IPS-15b (cell line): ENCODE measurements at regions not wholly inside any gene's neighbourhood (a gene's known extent, or its start where the extent isn't known, plus 50 kb on each side); places are given as distances from the start of the nearest gene placed in this dataset.
"Not testable (repeated sequence)": the region's sequence is repeated elsewhere in the genome, so short reads cannot be mapped to it uniquely, and the experiment has no call there.

Experiments used
- H3K27me3 ChIP-seq: one replicate; pipeline ENCODE4 v1.6.1; 2013; ENCODE audit warnings: low read length; ENCODE audit not compliant: control insufficient read depth, insufficient read depth
- H3K36me3 ChIP-seq: one replicate; pipeline ENCODE4 v1.6.1; 2013; ENCODE audit warnings: low read length; ENCODE audit not compliant: control insufficient read depth, insufficient read depth
- H3K4me1 ChIP-seq: one replicate; pipeline ENCODE4 v1.6.1; 2013; ENCODE audit warnings: mild to moderate bottlenecking, low read length; ENCODE audit not compliant: control insufficient read depth, insufficient read depth
- H3K4me3 ChIP-seq: one replicate; pipeline ENCODE4 v1.5.1; 2013; ENCODE audit warnings: low read depth, low read length
- H3K9ac ChIP-seq: one replicate; pipeline ENCODE4 v1.6.1; 2013; ENCODE audit warnings: low read depth, mild to moderate bottlenecking, low read length
- H3K9me3 ChIP-seq: one replicate; pipeline ENCODE4 v1.6.1; 2013; ENCODE audit warnings: mild to moderate bottlenecking, low read length; ENCODE audit not compliant: control insufficient read depth, insufficient read depth

DNA sequence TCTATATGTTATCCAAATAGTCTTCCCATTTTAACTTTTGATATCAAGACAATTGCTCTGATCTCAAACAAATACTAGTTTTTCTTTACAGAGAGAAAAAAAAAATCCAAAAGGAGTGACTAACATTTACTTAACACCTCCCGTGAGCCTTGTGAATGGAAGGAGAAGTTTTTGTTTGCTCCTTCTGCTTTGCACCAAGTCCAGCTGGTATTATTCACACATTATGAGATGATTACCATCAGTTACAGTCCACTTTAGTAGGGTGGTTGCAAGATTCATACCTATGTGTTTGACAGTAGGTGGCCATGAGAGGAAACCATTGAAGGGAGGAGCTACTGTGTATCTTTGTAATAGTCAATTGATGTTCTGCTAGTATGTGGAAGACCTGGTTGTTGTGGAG, 443.4 kb upstream of the ZP4 start:
- Histone ChIP-seq H3K9ac (no peak overlapping the region), H3K4me3 (no peak overlapping the region), H3K4me1 (no peaks in the 10 kb centered on the region), H3K9me3 (no peaks in the 10 kb centered on the region), H3K27me3 (no peaks in the 10 kb centered on the region), H3K36me3 (no peaks in the 10 kb centered on the region)

DNA sequence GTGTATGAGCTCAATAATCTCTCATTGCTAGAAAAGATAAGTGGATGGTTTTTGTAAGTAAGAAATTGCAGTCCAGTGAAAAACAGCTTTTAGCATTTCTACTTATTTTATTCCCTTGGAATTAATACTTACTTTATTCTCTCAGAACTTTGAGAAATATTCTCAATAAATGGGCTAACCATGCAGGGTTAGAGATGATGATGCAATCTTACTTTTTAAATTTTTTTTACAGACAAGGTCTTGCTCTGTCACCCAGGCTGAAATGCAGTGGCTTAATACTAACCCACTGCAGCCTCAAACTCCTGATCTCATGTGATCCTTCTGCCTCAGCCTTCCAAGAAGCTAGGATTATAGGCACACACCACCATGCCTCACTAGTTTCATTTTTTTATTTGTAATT, 440.8 kb upstream of the ZP4 start:
- Histone ChIP-seq H3K4me3 (no peak overlapping the region), H3K4me1 (no peaks in the 10 kb centered on the region), H3K9me3 (no peaks in the 10 kb centered on the region), H3K9ac (no peak overlapping the region), H3K27me3 (no peaks in the 10 kb centered on the region), H3K36me3 (no peaks in the 10 kb centered on the region)

DNA sequence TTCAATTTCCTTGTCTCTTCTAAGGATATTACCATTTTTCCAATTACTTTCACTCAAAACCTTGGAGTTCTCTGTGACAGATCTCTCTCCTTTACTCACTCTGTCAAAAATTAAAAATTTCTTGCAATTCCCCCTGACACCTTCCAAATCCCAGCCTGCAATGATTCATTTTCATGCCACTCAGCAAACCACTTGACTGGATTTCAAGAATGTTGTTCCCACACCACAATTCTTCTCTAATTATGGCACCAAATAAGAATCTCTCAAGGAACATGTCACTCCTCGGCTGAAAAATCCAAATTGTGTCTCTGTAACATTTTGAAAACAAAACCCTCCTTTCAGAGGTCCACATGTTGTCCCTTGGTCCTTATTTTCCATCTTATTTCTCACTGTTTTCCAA, 438.9 kb upstream of the ZP4 start:
- Histone ChIP-seq H3K36me3 (no peaks in the 10 kb centered on the region), H3K4me3 (no peak overlapping the region), H3K4me1 (no peaks in the 10 kb centered on the region), H3K27me3 (no peaks in the 10 kb centered on the region), H3K9ac (no peak overlapping the region), H3K9me3 (no peaks in the 10 kb centered on the region)

DNA sequence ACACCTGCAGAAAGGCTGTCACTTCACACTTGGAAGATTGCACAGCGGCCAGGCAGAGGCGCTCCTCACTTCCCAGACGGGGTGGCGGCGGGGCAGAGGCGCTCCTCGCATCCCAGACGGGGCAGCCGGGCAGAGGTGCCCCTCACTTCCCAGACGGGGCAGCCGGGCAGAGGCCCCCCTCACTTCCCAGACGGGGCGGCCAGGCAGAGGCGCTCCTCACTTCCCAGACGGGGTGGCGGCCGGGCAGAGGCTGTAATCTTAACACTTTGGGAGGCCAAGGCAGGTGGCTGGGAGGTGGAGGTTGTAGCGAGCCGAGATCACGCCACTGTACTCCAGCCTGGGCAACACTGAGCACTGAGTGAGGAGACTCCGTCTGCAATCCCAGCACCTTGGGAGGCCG, 436.3 kb upstream of the ZP4 start:
- not testable (repeated sequence) for H3K27me3 ChIP-seq, H3K4me3 ChIP-seq, H3K4me1 ChIP-seq, H3K9me3 ChIP-seq, H3K9ac ChIP-seq, H3K36me3 ChIP-seq

DNA sequence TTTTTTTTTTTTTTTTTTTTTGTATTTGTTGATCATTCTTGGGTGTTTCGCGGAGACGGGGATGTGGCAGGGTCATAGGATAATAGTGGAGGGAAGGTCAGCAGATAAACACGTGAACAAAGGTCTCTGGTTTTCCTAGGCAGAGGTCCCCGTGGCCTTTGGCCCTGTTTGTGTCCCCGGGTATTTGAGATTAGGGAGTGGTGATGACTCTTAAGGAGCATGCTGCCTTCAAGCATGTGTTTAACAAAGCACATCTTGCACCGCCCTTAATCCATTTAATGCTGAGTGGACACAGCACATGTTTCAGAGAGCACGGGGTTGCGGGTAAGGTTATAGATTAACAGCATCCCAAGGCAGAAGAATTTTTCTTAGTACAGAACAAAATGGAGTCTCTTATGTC, 435.8 kb upstream of the ZP4 start:
- H3K9ac ChIP-seq, H3K9me3 ChIP-seq, H3K27me3 ChIP-seq, H3K4me1 ChIP-seq, H3K36me3 ChIP-seq, H3K4me3 ChIP-seq: not testable (repeated sequence)

DNA sequence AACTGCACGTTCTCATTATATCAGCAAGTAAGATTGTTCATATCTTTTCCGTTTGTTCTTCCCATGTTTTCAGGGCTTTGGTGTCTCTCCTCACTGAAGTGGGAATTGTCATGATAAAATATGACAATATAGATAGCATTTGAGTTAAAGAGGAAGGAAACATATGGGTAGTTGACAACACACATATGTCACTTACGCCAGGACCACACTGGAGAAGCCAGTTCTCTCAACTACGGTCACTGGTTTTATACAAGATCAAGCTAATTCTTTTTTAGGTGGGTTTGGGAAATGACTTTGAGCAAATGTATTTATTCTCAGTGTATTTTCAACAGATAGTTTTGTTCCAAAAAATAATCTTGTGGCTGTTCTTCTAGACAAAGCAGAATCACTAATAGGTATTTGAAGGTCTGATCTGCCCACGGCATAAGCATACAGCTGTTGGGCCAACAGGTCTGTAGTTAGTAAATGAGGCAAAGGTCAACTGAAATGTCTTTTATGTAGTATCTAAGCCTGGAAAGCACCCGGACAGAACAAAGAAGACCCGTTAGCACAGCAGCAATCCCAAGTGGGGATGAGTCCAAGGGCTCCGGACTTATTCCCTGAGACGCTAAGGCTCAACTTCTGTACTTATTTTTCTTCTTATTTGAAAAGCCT, 433.6 kb upstream of the ZP4 start:
- Histone ChIP-seq H3K9me3 (no peaks in the 10 kb centered on the region), H3K36me3 (no peaks in the 10 kb centered on the region), H3K9ac (no peak overlapping the region), H3K4me3 (no peak overlapping the region), H3K27me3 (no peaks in the 10 kb centered on the region), H3K4me1 (no peaks in the 10 kb centered on the region)

DNA sequence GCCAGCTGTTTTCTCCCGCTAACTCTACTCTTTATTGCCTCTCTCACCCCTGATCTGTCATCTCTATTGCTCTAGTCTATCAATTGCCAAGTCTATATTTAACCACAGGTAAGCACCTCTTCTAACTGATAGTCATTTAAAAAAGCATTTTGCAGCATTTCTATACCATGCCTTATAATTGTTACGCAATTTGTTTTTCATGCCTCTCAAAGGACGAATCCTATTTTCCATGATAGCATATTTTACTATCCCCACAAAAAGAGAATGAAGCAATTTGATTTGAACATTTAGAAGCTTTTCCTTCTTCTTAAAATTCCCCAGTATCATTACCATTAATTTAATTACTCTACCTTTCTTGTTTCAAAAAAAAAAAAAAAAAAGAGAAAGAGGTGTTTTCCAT, 432.8 kb upstream of the ZP4 start:
- Histone ChIP-seq H3K4me3 (no peak overlapping the region), H3K9me3 (no peaks in the 10 kb centered on the region), H3K9ac (no peak overlapping the region), H3K36me3 (no peaks in the 10 kb centered on the region), H3K4me1 (no peaks in the 10 kb centered on the region), H3K27me3 (no peaks in the 10 kb centered on the region)

DNA sequence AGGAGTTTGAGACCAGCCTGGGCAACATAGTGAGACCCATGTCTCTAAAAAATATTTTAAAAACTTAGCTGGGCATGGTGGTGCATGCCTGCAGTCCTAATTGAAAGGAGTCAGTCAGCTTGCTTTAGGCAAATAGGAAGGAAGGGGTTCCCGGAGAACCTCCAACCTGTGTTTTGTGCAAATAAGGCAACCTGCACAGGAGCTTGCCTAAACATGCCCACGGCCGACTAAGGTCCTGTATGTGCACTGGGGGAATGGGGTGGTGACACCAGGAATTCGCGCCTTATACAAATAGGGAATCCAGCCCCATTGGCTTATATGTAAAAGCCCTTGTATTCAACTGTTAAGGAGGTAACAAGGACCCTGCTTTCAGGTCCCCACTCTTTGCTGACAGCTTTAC, 429.2 kb upstream of the ZP4 start:
- Histone ChIP-seq H3K4me3 (no peak overlapping the region), H3K36me3 (no peaks in the 10 kb centered on the region), H3K27me3 (no peaks in the 10 kb centered on the region), H3K4me1 (no peaks in the 10 kb centered on the region), H3K9me3 (no peaks in the 10 kb centered on the region), H3K9ac (no peak overlapping the region)

DNA sequence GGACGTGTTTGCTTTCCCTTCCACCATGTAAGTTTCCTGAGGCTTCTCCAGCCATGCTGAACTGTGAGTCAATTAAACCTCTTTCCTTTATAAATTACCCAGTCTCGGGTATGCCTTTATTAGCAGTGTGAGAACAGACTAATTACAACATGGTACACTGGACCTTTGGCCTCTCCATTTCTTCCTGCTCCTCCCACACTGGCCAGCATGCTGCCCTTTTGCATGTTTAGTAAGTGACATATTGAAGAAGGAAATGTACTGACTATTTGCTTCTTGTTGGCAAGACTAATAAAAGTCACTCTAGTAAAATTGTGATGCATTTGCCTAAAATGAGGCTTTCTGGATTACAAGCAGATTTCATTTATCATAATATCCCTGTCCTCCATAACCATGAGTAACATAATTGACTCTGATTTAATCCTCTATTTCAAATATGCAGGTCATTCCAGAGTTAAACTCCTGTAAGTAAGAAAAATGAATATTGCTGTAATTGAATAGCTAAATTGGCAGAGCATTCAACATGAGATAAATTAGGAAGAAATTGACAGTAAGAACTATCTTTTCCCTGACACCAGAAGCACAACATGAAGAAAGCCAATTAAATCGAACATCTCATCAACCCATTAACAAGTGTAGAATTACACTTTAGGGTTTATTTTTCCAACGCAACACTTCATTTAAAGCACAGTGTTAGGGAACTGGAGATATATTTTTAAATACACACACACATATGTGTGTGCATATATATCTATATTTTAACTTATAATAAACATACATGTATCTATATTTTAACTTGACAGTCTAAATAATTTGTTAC, 427.8 kb upstream of the ZP4 start:
- no peaks in the 10 kb centered on the region for H3K4me1 ChIP-seq
- H3K9me3 ChIP-seq, result no peaks in the 10 kb centered on the region
- no peaks in the 10 kb centered on the region for H3K27me3 ChIP-seq
- H3K4me3 ChIP-seq, result no peak overlapping the region
- H3K9ac ChIP-seq, result no peak overlapping the region
- no peaks in the 10 kb centered on the region for H3K36me3 ChIP-seq

DNA sequence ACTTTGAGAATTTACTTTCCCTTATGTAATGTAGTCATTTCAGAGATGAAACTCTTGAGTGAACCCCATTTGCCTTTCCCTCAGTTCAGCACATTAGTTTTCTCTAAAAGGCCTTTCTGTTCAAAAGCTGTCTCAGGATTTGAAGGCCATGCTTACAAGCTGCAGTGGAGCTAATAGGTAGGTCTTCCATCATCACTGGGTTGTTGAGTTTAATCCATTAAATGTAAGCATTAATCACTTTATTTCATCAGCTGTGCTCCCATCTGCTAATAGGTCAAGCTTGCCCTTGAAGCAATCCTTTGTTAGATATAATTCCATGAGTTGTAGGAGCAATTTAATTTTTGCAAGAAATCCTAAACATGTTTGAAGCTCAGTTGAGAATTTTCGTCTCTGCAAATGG, 422.2 kb upstream of the ZP4 start:
- Histone ChIP-seq H3K4me3 (no peak overlapping the region), H3K9ac (no peak overlapping the region), H3K4me1 (no peaks in the 10 kb centered on the region), H3K27me3 (no peaks in the 10 kb centered on the region), H3K9me3 (no peaks in the 10 kb centered on the region), H3K36me3 (no peaks in the 10 kb centered on the region)

DNA sequence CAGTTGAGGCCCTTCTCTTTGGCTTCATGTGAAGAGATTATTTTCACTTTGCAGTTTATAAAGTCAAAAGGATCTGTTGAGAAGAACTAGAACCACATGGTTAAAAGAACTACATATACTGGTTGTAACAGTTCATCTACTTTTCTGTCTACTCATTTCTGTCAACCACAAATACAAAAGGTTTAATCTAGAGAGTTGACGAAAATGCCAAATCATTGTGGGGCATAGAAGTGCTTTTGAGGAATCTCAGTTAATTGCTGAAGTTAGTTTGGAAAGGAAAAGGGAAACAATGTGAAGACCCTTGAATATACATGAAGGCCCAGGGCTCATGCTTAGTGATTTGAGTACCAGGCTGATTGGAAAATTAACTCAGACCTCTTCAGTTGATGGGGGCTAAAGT, 415.7 kb upstream of the ZP4 start:
- Histone ChIP-seq H3K36me3 (no peaks in the 10 kb centered on the region), H3K27me3 (no peaks in the 10 kb centered on the region), H3K4me3 (no peak overlapping the region), H3K4me1 (no peaks in the 10 kb centered on the region), H3K9ac (no peak overlapping the region), H3K9me3 (no peaks in the 10 kb centered on the region)

DNA sequence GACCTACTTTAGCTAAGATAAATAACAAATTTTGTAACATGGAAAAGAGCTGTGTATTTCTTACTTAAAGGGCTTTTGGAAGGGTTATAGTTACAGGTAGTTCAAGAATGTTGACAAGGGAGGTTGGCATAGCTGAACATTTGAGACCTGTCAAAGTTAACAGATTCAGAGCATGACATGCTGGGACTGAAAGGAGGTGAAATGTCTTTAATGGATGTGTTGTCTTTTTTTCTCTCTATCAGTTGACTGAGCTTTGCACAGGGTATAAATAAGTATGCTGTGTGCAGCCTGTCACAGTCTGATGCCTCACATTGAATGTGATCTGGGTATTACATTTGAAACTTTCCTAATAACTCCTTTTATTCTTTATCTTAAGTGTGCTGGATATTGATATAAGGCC, 411.9 kb upstream of the ZP4 start:
- no peaks in the 10 kb centered on the region for H3K9me3 ChIP-seq
- H3K36me3 ChIP-seq, result no peaks in the 10 kb centered on the region
- H3K27me3 ChIP-seq, result no peaks in the 10 kb centered on the region
- H3K4me1 ChIP-seq, result no peaks in the 10 kb centered on the region
- H3K9ac ChIP-seq, result no peak overlapping the region
- no peak overlapping the region for H3K4me3 ChIP-seq
